HEK293 (cell line): ENCODE measurements at regions not wholly inside any gene's neighbourhood (a gene's known extent, or its start where the extent isn't known, plus 50 kb on each side); places are given as distances from the start of the nearest gene placed in this dataset.

Experiments used
- CTCF ChIA-PET: fragments of 350-600 bp; formaldehyde crosslinking; extraction: SDS; loops from one replicate; lab custom pipeline; 2021; ENCODE audit warnings: antibody characterized with exemption; lab: Yijun Ruan, JAX
- POLR2A ChIA-PET: fragments of 300-600 bp; formaldehyde crosslinking; extraction: SDS; loops from one replicate; lab custom pipeline; 2020; ENCODE audit warnings: antibody characterized with exemption, inconsistent platforms; lab: Yijun Ruan, JAX
- H3K27ac ChIP-seq: fragments of 200-500 bp; sonication (Bioruptor generic); 2 replicates; pipeline ENCODE4 v1.5.1; 2014; ENCODE audit warnings: low read depth, low read length, control low read depth, inconsistent platforms; ENCODE audit errors: extremely low read depth
- H3K36me3 ChIP-seq, 2 experiments: fragments of 200-500 bp in 1 of 2; sonication (Bioruptor generic) in 1 of 2; 1 replicate in 1 of 2; 2 replicates in 1 of 2; pipeline ENCODE4 v1.5.1; 2014 to 2017; ENCODE audit warnings: inconsistent platforms in 2 of 2, low read length in 2 of 2; ENCODE audit not compliant: control insufficient read depth in 2 of 2, insufficient read depth in 1 of 2
- H3K4me1 ChIP-seq: fragments of 200-500 bp; sonication (Bioruptor generic); 2 replicates; pipeline ENCODE4 v1.5.1; 2014; ENCODE audit warnings: mild to moderate bottlenecking, low read length, inconsistent platforms; ENCODE audit not compliant: control insufficient read depth, insufficient read depth
- H3K4me3 ChIP-seq: 2 replicates; pipeline ENCODE4 v1.5.1; 2011; ENCODE audit warnings: low read depth, mild to moderate bottlenecking, control low read depth, low read length, moderate library complexity
- H3K9me3 ChIP-seq: fragments of 200-500 bp; sonication (Bioruptor generic); 2 replicates; pipeline ENCODE4 v1.5.1; 2014; ENCODE audit warnings: low read depth, low read length, inconsistent platforms; ENCODE audit not compliant: control insufficient read depth, insufficient read depth
- GLIS2 ChIP-seq: fragments of 450-650 bp; formaldehyde crosslinking; IDR thresholded peaks from 2 replicates; pipeline ENCODE4 v1.5.1; 2016; ENCODE audit warnings: missing biosample characterization, missing genetic modification characterization
- IKZF3 ChIP-seq: fragments of 450-650 bp; IDR thresholded peaks from 2 replicates; pipeline ENCODE4 v1.5.0; 2018; ENCODE audit warnings: missing biosample characterization, mild to moderate bottlenecking, missing genetic modification characterization, moderate library complexity
- KLF8 ChIP-seq: fragments of 450-650 bp; formaldehyde crosslinking; IDR thresholded peaks from 2 replicates; pipeline ENCODE4 v1.5.1; 2016; ENCODE audit warnings: missing biosample characterization, missing genetic modification characterization
- MZF1 ChIP-seq: fragments of 450-650 bp; formaldehyde crosslinking; IDR thresholded peaks from 2 replicates; pipeline ENCODE4 v1.5.1; 2017; ENCODE audit warnings: missing biosample characterization, missing genetic modification characterization, borderline replicate concordance
- REPIN1 ChIP-seq: fragments of 450-650 bp; formaldehyde crosslinking; IDR thresholded peaks from 2 replicates; pipeline ENCODE4 v1.5.1; 2017; ENCODE audit warnings: missing biosample characterization, missing genetic modification characterization, low read depth
- ZFHX2 ChIP-seq: fragments of 450-650 bp; formaldehyde crosslinking; conservative IDR thresholded peaks from 2 replicates; pipeline ENCODE4 v1.5.1; 2016; ENCODE audit warnings: missing biosample characterization, missing genetic modification characterization
- ZNF138 ChIP-seq: fragments of 450-650 bp; formaldehyde crosslinking; IDR thresholded peaks from 2 replicates; pipeline ENCODE4 v1.5.1; 2016; ENCODE audit warnings: missing biosample characterization, missing genetic modification characterization, borderline replicate concordance
- ZNF16 ChIP-seq: fragments of 450-650 bp; formaldehyde crosslinking; IDR thresholded peaks from 2 replicates; pipeline ENCODE4 v1.5.1; 2016; ENCODE audit warnings: low read depth, missing biosample characterization, missing genetic modification characterization
- ZNF19 ChIP-seq: fragments of 450-650 bp; formaldehyde crosslinking; IDR thresholded peaks from 2 replicates; pipeline ENCODE4; 2016; ENCODE audit warnings: missing biosample characterization, missing genetic modification characterization, low read depth
- ZNF248 ChIP-seq: fragments of 450-650 bp; formaldehyde crosslinking; IDR thresholded peaks from 2 replicates; pipeline ENCODE4 v1.5.1; 2017; ENCODE audit warnings: missing biosample characterization, missing genetic modification characterization
- ZNF274 ChIP-seq, 2 experiments: fragments of 200-500 bp in 1 of 2; fragments of 450-650 bp in 1 of 2; sonication (Bioruptor generic) in 1 of 2; formaldehyde crosslinking in 1 of 2; IDR thresholded peaks; 2 replicates each; pipeline versions ENCODE4 v1.5.1 to v1.6.1; 2014 to 2016; ENCODE audit warnings: borderline replicate concordance in 1 of 2, inconsistent platforms in 1 of 2, low read length in 1 of 2, missing biosample characterization in 1 of 2, missing genetic modification characterization in 1 of 2
- ZNF311 ChIP-seq: fragments of 450-650 bp; formaldehyde crosslinking; IDR thresholded peaks from 2 replicates; pipeline ENCODE4 v1.5.1; 2017; ENCODE audit warnings: missing biosample characterization, missing genetic modification characterization, borderline replicate concordance
- ZNF404 ChIP-seq: fragments of 450-650 bp; formaldehyde crosslinking; IDR thresholded peaks from 2 replicates; pipeline ENCODE4 v1.5.1; 2017; ENCODE audit warnings: missing biosample characterization, missing genetic modification characterization
- ZNF510 ChIP-seq: fragments of 450-650 bp; formaldehyde crosslinking; IDR thresholded peaks from 2 replicates; pipeline ENCODE4 v1.5.1; 2018; ENCODE audit warnings: mild to moderate bottlenecking, missing genetic modification characterization, missing biosample characterization; ENCODE audit not compliant: insufficient replicate concordance
- ZNF514 ChIP-seq: fragments of 450-650 bp; formaldehyde crosslinking; IDR thresholded peaks from 2 replicates; pipeline ENCODE4 v1.5.1; 2016; ENCODE audit warnings: missing biosample characterization, missing genetic modification characterization
- ZNF549 ChIP-seq: fragments of 450-650 bp; IDR thresholded peaks from 2 replicates; pipeline ENCODE4 v1.5.1; 2018; ENCODE audit warnings: missing biosample characterization, missing genetic modification characterization, mild to moderate bottlenecking, inconsistent platforms, moderate library complexity
- ZNF555 ChIP-seq: fragments of 450-650 bp; formaldehyde crosslinking; conservative IDR thresholded peaks from 2 replicates; pipeline ENCODE4 v1.5.1; 2017; ENCODE audit warnings: missing biosample characterization, mild to moderate bottlenecking, missing genetic modification characterization, inconsistent platforms
- ZNF560 ChIP-seq: fragments of 450-650 bp; formaldehyde crosslinking; IDR thresholded peaks from 2 replicates; pipeline ENCODE4 v1.5.1; 2017; ENCODE audit warnings: missing biosample characterization, missing genetic modification characterization, borderline replicate concordance
- ZNF610 ChIP-seq: fragments of 450-650 bp; formaldehyde crosslinking; IDR thresholded peaks from 2 replicates; pipeline ENCODE4 v1.5.1; 2016; ENCODE audit warnings: missing biosample characterization, missing genetic modification characterization, borderline replicate concordance
- ZNF660 ChIP-seq: fragments of 450-650 bp; IDR thresholded peaks from 2 replicates; pipeline ENCODE4 v1.5.1; 2018; ENCODE audit warnings: missing biosample characterization, mild to moderate bottlenecking, missing genetic modification characterization
- TF ChIP-seq, protein P1 (sequence below): fragments of 450-650 bp; formaldehyde crosslinking; IDR thresholded peaks from 2 replicates; pipeline ENCODE4 v1.5.1; 2016; ENCODE audit warnings: missing biosample characterization, missing genetic modification characterization
- TF ChIP-seq, protein P2 (sequence below): fragments of 450-650 bp; formaldehyde crosslinking; IDR thresholded peaks from 2 replicates; pipeline ENCODE4 v1.5.1; 2016; ENCODE audit warnings: missing biosample characterization, missing genetic modification characterization
- TF ChIP-seq, protein P3 (sequence below): fragments of 450-650 bp; formaldehyde crosslinking; IDR thresholded peaks from 2 replicates; pipeline ENCODE4 v1.5.1; 2016; ENCODE audit warnings: missing biosample characterization, missing genetic modification characterization, borderline replicate concordance
- TF ChIP-seq, protein P4 (sequence below): fragments of 450-650 bp; formaldehyde crosslinking; IDR thresholded peaks from 2 replicates; pipeline ENCODE4 v1.5.1; 2016; ENCODE audit warnings: missing biosample characterization, missing genetic modification characterization

DNA sequence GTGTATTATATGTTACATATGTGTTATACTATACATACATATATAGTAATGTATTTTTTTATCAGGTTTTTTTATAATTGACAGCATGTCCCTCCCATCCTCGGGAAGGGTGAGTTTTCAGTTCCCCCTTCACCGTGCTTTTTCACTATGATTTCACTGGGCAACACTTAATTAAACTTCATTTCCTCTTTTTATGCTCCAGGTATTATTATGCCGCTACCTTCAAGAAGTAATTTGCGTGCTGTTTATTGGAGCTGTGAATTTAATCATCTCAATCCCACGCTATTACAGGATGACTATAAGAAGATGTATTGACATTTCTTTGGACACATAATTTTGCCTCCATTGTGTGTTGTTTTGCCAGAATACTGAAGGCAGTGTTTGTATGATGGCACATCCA is 228.6 kb downstream of the SAMD5 start:
- no peaks in the 10 kb centered on the region for H3K9me3 ChIP-seq
- no peak overlapping the region for H3K27ac ChIP-seq
- no peak overlapping the region for H3K4me3 ChIP-seq
- H3K4me1 ChIP-seq: peaks cover 3% of the 10 kb centered on the region; the same call in 1 of the 2 replicates
- no peaks in the 10 kb centered on the region for H3K36me3 ChIP-seq
- POLR2A ChIA-PET: no interaction called here
- TF ChIP-seq, protein P1, sequence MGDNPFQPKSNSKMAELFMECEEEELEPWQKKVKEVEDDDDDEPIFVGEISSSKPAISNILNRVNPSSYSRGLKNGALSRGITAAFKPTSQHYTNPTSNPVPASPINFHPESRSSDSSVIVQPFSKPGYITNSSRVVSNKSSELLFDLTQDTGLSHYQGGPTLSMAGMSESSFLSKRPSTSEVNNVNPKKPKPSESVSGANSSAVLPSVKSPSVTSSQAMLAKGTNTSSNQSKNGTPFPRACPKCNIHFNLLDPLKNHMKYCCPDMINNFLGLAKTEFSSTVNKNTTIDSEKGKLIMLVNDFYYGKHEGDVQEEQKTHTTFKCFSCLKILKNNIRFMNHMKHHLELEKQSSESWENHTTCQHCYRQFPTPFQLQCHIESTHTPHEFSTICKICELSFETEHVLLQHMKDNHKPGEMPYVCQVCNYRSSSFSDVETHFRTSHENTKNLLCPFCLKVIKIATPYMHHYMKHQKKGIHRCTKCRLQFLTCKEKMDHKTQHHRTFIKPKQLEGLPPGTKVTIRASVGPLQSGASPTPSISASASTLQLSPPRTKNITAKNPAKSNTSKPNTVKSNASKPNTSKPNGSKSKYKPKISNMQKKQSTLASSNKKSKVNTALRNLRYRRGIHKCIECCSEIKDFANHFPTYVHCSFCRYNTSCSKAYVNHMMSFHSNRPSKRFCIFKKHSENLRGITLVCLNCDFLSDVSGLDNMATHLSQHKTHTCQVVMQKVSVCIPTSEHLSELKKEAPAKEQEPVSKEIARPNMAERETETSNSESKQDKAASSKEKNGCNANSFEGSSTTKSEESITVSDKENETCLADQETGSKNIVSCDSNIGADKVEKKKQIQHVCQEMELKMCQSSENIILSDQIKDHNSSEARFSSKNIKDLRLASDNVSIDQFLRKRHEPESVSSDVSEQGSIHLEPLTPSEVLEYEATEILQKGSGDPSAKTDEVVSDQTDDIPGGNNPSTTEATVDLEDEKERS (tag by site-specific recombination): no peak
- TF ChIP-seq ZFHX2 (tag by site-specific recombination) (no peak), KLF8 (tag by site-specific recombination) (no peak), ZNF549 (no peak), ZNF660 (tag by site-specific recombination) (no peak), ZNF248 (tag by site-specific recombination) (no peak), MZF1 (tag by site-specific recombination) (no peak), ZNF555 (tag by site-specific recombination) (no peak), ZNF514 (tag by site-specific recombination) (no peak), ZNF19 (tag by site-specific recombination) (no peak)
- CTCF ChIA-PET: no interaction called here

DNA sequence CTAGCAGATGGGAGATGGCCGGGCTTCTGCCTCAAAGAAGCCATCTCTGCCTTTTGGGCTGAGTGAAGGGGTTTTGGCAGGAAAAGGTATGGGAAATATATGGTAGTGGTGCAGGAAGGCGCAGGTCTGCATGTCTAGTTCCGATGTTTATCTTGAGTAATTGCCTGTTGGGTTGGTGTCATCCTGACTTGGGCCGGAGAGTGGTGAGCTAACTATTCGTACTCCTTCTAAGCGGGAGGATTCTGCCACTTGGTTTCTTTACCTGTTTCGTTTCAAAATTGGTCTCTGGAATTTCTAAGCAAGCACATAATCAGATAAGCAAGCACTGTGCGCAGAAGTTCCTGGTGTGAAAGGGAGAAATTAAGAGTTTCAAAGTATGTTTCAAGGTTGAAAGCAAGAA is 229.6 kb downstream of the SAMD5 start:
- Histone ChIP-seq H3K27ac (no peak overlapping the region), H3K9me3 (no peaks in the 10 kb centered on the region), H3K4me3 (no peak overlapping the region)
- TF ChIP-seq, protein P2, sequence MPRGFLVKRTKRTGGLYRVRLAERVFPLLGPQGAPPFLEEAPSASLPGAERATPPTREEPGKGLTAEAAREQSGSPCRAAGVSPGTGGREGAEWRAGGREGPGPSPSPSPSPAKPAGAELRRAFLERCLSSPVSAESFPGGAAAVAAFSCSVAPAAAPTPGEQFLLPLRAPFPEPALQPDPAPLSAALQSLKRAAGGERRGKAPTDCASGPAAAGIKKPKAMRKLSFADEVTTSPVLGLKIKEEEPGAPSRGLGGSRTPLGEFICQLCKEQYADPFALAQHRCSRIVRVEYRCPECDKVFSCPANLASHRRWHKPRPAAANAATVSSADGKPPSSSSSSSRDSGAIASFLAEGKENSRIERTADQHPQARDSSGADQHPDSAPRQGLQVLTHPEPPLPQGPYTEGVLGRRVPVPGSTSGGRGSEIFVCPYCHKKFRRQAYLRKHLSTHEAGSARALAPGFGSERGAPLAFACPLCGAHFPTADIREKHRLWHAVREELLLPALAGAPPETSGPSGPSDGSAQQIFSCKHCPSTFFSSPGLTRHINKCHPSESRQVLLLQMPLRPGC (tag by site-specific recombination): no peak
- TF ChIP-seq ZNF610 (tag by site-specific recombination) (no peak), ZNF510 (tag by site-specific recombination) (no peak), ZNF555 (tag by site-specific recombination) (no peak), GLIS2 (tag by site-specific recombination) (no peak), IKZF3 (tag by site-specific recombination) (no peak), ZNF560 (tag by site-specific recombination) (no peak), ZNF311 (tag by site-specific recombination) (no peak), ZNF138 (tag by site-specific recombination) (no peak), ZNF404 (tag by site-specific recombination) (no peak), REPIN1 (tag by site-specific recombination) (no peak), ZNF16 (no peak), ZNF274 (IDR thresholded peaks at IDR 0.05; ENCODE audit: low read length) (no peak), ZNF274 (tag by site-specific recombination; IDR thresholded peaks at IDR 0.05; ENCODE audit: borderline replicate concordance) (no peak)
- TF ChIP-seq, protein P3, sequence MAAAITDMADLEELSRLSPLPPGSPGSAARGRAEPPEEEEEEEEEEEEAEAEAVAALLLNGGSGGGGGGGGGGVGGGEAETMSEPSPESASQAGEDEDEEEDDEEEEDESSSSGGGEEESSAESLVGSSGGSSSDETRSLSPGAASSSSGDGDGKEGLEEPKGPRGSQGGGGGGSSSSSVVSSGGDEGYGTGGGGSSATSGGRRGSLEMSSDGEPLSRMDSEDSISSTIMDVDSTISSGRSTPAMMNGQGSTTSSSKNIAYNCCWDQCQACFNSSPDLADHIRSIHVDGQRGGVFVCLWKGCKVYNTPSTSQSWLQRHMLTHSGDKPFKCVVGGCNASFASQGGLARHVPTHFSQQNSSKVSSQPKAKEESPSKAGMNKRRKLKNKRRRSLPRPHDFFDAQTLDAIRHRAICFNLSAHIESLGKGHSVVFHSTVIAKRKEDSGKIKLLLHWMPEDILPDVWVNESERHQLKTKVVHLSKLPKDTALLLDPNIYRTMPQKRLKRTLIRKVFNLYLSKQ (tag by site-specific recombination): no peak
- TF ChIP-seq, protein P4, sequence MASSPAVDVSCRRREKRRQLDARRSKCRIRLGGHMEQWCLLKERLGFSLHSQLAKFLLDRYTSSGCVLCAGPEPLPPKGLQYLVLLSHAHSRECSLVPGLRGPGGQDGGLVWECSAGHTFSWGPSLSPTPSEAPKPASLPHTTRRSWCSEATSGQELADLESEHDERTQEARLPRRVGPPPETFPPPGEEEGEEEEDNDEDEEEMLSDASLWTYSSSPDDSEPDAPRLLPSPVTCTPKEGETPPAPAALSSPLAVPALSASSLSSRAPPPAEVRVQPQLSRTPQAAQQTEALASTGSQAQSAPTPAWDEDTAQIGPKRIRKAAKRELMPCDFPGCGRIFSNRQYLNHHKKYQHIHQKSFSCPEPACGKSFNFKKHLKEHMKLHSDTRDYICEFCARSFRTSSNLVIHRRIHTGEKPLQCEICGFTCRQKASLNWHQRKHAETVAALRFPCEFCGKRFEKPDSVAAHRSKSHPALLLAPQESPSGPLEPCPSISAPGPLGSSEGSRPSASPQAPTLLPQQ (tag by site-specific recombination): no peak
- TF ChIP-seq, all 188 proteins: peak for 0
- peaks cover 3% of the 10 kb centered on the region; the same call in 1 of the 2 replicates for H3K4me1 ChIP-seq
- ChIA-PET POLR2A (no interaction called here), CTCF (interaction anchor here (1.4 kb wide), 1 partner anchor 231 kb away, joined by 3 read pairs; no protein-coding TSS in a partner anchor)
- H3K36me3 ChIP-seq: no peaks in the 10 kb centered on the region
